A172 (cell line): ENCODE measurements at regions not wholly inside any gene's neighbourhood (a gene's known extent, or its start where the extent isn't known, plus 50 kb on each side); places are given as distances from the start of the nearest gene placed in this dataset.

Experiments used
- DNase-seq: peaks from one replicate; pipeline ENCODE4 v3.0.0-alpha.2; 2015; ENCODE audit warnings: low spot score

DNA sequence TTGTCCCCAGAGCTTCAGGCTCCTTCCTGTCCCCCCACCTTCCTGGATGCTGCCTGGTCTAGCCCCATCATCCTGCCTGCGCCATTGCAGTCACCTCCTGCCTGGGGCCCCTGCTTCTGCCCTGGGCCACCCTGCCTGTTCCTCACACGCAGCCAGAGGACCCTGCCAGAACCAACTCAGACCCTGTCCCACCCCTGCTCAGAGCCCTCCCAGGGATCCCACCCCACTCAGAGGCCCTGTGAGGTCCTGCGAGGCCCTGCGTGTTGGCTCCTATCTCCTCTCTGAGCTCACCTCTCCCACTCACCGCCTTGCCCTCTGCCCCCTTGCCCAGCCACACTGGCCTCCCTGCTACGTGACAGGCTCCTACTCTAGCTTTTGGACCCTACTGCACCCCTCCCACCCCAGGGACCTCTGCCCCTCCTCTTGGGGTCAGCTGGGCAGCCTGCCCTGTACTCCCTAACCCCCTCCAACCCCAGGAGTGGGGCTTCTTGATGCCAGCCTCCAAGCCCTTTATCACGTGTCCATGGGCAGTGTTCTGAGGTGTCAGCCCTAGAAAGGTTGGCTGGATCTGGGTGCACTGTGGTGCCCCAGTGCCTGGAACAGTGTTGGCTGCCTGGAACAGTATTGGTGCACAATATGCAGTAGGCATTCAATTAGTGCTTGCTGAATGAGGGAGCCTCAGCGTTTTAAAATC lies 68.3 kb downstream of the CEBPB start:
- DNase-seq, result no peak

DNA sequence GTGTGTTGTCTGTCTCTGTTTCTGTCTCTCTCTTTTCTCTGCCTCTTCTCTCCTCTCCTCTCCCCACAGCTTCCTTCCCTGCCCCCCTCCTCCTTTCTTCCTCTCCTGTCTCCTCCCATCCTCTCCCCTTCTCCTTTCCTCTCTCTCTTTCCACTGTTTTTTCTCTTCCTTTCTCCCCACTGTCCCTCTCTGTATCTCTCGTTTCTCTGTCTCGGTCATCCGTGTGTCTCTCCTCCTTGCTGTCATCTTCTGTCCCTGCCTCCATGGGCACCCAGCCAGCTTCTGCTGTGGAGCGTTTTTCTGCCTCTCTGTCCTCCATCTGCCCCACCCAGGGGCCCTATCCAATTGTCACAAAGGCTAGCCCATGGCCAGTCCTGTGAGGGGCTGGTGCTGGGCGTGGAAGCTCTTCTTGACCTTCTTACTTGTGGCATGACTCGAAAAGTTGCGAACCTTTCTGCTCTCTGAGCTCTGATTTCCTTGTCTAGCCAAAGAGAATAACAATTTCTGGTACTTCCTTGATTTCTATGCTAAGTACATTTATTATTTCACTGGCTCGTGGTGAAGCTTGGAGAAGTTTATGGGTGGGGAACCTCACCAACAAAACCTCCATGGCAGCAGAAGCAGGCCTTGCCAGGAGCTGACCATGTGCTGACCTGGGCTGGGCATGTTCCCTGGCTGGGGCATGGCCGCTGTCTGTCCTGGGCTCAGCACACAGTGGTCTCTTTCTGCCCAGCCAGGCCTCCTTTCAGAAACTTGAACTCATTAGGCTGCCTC lies 69.3 kb downstream of the CEBPB start:
- DNase-seq, result no peak

DNA sequence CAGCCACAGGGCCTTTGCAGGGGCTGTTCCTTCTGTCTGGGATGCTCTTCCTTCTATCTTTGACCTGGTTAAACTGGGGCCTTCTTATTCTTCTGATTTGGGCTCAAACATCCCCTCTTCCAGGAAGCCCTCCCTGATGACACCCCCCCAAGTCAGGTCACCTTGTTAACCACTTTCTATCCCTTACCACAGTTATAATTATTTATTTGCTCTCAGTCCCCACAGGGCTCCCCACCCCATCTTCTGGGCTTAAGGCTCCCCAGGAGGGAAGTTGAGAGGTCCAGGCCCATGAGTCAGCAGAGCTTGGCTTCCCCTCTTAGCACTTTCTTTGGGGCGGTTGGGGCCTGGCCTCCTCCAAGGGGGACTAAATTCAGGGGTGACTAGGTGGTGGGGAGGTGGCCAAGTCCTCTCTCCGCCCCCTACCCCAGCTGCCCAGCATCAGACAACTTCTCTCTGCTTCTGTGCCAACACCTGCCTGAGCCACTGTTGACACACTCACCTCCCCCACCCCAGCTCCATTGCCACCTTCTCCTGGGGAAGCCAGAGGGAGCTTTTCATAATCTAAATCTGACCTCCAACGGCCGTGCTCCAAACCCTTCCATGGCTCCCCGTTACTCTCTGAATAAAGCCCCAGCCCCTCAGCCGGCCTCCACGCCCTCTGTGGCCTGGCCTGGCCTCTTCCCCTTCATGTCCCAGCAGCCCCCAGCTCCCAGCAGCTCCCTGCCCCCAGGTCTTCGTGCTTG lies 70.0 kb downstream of the CEBPB start:
- DNase-seq, result peak; percentile 66

DNA sequence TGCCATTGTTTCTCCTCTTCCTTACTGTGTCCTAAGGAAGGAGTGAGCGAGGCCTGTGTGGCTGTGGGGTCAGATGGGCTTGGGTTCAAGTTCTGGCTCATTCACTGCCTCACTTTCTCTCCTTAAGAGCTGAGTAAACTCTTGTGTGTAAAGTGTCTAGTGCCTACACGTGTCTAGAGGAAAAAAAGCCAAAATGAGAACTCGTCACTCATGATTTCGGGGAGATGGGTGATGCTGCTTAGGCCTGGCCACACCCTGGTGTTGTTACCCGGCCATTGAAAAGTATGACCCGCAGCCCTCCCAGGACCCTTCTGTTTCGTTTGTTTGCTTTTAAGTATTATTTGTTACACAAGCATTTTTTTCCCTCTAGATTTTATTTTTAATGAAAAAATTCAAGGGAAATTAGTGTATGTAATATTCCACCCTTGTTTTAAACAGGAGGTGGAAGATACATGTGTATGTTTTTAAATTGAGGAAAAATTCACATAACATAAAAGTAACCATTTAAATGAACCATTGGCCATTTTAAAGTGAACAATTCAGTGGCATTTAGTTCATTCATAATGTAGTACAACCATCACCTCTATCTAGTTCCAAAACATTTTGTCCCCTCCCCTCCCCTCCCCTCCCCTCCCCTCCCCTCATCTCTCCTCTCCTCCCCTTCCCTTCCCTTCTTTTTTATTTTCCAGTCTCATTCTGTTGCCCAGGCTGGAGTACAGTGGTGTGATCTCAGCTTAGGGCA lies 71.0 kb downstream of the CEBPB start:
- DNase-seq, result no peak

DNA sequence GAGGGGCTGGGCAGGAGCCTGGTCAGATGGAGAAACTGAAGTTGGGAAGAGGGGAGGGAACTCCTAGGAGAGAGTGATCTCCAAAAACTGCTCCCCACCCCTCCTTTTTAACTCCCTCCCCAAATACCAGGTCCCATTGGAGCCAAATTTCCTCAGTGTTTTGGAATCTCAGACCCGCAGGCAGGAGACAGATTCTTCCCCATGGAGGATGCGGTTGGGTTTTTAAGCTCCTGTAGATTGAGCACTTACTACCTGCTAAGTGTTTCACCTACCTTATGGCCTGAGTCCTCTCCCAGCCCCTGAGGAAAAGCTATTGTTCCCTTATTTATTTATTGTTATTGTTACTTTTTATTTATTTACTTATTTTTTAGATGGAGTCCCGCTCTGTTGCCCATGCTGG lies 73.2 kb downstream of the CEBPB start:
- DNase-seq, result no peak

DNA sequence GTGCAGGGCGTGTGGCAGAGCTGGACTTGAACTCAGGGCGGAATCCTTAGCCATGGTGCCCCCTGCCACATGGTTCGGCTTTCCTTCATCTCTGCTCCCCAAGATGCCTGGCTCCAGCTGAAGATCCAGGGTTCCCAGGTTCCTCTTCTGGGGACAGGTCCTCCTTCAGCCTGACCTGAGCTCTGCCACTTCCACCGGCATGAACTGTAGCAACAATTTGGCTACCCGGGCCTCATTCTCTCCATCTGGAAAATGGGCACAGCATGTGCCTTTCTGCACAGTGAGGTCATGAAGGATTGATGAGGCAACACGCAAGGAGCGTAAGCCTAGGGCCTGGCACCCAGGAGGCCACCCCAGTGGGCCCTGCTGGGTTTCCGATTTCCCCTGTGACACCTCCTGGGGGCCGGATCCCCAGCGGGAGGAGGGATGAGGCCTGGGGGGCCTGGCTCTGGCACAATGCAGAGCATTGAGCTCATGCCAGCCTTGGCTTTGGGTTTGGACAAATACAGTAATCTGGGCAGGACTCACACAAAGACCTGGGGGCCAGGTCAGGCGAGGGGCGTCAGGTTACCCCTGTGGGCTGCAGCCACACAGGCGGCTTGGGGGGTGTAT lies 74.0 kb downstream of the CEBPB start:
- DNase-seq, result no peak

DNA sequence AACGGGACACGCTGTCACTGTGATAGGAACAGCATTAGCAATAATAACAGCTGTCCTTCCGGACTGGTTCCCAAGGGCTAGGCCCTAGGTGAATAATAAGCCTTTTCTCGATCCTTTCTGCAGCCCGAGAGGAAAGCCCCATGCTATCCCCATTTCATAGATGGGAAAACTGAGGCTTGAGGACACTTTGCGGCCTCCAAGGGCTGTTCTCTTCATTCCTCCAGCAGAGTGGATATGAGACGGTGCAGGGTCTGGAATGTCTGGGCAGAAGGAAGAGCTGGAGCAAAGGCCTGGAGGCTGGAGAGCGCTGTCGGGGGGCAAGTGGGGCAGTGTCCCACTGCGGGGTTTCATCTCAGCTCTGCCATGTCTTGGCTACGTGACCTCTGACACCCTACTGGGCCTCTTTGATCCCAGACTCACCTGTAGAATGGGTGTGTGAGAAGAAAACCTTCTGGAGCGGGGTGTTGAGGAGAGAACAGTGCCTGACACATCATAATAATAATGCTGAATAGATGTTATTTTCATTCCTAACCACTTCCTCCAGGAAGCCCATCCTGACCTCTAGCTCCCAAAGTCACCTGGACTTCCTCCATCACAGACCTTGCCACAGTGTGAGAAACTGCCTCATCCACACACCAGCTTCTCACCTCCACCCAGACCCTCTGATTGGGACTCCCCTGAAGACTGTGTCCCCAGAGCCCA lies 74.8 kb downstream of the CEBPB start:
- DNase-seq, result no peak

DNA sequence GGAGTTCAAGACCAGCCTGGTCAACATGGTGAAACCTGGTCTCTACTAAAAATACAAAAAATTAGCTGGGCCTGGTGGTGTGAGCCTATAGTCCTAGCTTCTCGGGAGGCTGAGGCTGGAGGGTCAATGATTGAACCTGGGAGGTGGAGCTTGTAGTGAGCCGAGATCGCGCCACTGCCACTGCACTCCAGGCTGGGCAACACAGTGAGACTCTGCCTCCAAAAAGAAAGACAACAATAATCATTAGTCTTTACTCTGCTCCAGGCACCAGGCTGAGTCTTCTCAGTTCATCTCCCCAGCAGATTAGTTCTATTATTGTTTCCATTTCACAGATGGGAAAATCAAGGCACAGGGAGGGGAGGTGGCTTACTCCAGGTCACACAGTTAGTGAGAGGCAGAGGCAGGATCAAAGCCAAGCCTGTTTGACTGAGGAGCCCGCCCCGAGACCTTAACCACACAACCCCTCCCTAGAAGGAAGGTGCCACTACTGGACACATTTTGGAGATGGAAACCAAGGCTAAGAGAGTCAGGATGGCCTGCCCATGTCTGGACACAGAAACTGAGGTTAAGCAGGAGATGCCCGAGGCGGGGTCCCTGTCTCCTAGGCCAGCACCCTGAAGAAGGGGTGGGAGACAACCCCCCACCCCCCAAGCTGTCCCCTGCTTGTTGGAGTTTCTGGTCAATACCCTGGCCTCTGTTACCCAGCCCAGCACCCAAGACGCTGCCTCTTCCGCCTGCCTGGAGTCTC lies 75.8 kb downstream of the CEBPB start:
- no peak for DNase-seq

DNA sequence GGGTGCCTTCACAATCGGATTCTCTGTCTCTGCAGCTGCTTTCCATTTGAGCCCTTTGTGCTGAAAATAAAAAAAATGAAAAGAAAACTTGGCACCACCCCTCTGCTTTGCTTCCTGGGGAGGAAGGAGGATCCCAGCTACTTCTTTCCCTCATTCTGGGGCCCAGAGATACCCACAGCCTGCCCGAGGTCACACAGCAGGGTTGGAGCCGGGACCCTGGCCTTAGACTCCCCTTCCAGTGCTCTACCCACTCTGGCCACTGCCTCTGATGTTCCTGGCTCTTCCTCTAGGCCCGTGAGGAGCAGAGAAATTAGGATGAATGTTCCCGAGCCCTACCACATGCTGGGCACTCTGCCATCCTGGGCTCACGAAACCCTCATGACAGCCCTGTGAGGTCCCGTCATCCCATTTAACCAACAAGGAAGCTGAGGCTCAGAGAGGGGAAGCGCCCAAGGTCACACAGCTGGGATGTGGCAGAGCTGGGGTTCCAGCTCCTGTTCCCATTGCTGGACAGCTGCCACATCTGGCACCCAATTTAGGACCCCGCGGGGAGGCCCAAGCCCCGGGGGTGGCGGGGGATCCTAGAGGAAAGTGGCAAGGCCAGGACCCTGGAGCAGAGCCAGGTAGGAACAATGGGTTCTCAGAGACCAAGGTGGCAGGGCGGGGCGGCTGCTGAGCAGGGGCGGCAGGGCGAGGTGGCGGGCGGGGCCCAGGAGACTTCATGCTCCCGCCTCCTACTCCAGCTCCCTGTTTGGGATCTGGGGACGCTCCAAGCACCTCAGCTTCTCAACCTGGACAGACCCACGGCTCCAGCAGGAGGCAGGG lies 76.6 kb downstream of the CEBPB start:
- no peak for DNase-seq

DNA sequence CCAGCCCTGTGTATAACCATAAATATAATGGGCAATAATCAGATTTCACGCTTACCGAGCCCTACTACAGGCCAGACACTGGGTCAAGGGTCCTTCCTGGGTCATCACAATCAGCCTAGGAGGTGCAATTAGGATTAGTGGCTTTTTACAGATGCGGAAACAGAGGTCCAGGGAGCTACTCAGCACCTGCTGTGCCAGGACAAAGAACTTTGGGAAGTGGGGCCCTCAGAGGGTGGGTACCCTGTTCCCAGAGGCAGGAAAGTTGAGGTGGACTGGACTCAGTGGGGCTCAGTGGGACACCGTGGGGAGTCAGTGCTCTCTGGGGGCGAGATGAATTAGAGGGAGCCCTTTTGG lies 77.2 kb downstream of the CEBPB start:
- DNase-seq, result no peak

DNA sequence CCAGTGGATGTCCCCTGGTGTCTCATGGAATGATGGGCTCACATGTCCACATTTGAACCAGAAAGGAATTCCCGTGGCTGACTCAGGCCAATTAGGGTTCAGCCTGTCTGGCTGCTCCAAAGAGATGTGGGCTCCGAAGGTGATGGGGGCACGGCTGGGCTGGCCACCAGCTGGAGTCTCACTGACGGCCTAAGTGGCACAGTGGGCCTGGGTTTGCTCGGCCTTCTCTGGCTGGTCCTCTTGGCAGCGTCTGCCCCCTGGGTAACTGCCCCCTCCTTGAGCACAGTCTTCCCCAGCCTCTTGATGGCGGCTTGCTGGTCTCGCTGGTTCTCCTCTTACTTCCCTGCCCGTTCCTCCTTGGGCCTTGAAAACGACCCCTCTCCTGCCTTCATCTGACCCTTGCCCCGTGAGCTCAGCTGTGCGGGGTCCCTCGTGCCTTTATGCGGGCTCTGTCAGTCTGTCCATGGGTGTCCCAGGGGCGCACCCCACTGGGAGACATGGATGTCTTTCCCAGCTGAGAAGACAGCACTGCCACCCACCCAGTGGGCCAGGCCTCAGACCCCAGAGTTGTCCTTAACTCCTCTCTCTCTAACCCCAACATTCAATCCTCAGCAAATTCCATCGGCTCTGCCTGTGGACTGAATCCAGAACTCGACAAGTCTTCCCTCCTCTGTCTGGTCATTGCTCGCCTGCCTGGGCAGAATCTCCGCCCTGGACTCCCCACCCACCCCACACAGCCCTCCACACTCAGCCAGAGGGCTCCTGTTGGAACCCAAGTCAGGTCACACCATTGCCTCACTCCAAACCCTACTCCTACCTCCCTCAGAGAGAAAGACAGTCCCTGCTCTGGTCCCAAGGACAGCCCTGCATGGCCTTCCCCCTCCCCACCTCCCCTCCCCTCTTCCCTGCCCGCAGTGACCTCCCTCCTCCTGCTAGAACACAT lies 78.7 kb downstream of the CEBPB start:
- no peak for DNase-seq

DNA sequence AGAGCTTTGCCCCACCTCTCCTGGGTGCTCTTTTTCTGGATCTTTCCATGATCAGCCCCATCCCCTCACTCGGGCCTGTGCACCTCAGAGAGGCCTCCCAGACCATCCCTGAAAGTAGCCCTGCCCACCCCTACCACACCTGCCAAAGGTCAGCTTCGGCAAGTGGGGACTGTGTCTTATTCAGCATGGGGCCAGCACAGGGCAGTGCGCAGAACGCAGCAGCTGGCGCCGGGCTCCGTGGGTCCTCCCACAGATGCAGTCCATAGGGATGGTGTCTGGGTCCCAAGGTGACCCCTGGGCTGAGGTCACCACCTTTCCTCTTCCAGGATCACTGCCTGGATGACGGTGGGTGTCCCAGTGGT lies 79.4 kb downstream of the CEBPB start:
- no peak for DNase-seq

DNA sequence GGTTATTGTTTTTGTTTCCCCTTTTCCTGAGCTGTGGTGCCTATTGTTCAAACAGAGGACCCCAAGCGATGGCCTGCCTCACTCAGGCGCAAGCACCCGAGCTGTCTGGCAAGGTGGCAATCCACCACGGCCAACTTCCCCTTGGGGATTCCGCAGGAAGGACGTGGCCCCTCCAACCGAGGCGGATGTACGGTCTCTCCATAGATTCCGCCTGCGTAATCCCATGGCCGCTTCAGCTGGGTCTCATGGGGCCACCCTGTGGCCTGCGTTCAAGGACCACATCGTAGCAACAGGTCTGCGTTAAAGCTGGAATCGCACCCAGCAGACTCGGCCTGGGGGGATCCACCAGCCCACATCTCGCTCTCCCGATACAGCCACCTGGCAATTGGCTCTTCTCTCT lies 79.9 kb downstream of the CEBPB start:
- no peak for DNase-seq

DNA sequence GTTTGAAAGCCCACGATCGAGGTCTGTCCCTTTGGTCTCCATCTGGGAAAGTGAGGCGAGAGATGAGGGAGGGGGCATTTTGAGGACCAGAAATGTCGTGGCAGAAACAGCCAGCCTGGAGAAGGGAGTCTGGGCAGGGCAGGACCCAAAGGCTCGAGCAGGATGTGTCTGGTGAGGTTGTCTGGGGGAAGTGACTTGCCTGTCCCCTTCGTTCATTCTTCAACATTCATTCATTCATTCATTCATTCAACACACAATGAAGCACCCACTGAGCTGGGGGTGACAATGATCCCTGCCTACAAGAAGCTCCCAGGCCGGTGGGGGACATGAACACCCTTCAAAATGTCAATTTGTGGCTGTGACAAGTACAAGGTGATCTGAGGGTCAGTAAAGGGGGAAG lies 80.5 kb downstream of the CEBPB start:
- no peak for DNase-seq

DNA sequence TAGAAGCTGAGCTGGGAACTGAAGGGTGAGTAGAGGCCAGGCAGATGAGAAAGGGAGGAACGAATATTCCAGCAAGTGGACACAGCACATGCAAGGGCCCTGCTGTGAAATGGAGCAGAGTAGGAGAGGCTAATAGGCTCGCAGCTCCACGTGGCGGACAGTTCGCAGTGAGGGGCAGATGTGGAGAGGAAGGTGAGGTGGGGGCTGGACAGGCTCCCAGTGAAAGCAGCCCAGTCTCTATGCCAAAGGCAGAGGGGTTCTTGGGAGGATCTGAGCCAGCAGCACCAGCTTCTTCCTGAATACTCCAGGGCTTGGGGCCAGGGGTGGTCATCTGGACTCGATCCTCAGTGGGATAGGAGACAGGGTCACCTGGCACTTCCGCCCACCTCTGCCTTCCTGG lies 81.0 kb downstream of the CEBPB start:
- DNase-seq, result no peak

DNA sequence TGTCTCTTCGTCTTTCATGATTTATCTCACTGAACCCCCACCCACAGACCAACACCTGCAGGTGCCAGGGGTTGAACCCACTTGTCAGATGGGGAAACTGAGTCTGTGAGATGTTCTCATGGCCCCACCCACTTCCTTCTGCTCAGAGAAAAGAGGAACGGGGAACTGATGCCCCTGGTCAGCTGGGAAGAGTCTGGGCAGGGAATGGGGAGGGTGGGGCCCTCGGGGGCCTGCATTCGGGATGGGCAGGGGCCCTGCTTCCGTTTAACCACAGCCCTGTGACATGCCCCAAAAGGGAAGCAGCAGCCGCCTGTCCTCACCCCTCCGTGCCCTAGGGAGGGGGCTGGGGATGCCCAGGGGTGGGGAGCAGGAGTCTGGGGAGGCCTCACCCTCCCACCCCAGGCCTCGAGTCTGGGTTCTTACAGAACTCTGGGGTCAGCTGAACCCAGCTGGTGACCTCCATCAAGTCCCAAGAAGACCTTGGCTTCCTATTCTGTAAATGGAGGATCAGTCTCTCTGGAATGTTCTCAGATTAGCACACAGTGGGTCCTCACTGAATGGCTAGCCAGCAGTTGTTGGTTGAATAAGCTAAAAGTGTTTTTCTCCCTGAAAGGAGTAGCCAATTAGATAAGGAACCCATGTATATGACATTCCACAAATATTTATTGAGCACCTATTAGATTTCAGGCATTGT lies 81.5 kb downstream of the CEBPB start:
- no peak for DNase-seq

DNA sequence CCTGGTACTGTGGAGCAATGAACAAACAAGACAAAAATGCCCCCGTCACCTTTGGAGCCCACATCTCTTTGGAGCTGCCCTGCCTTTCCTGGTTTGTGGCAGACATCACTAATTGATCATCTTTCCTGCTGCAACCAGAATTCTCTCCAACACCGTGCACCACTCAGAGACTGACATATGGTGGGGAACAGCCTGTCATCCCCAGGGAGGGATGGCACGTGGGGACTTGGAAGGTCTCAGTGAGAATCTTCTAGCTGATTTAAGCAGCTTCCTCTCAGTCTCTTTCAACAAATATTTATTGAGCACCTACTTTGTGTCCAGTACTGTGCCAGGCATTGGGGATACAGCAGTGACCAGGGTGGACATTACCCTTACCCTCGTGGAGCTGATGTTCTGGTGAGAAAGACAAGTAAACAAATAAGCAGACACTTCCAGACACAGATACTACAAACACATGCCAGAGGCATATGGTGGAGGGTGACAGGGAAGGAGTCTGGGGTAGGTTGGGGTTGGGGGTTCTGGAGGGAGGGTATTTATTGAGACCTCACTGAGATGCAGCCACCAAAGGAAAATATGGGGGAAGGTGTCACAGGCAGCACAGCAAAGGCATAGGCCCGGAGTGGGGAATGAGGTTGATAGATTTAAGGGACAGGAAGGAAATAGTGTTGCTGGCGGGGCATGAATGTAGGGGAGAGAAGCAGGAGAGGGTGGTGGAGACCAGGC lies 82.3 kb downstream of the CEBPB start:
- DNase-seq, result no peak
